ENCODE measurements at regions not wholly inside any gene's neighbourhood (a gene's known extent, or its start where the extent isn't known, plus 50 kb on each side); places are given as distances from the start of the nearest gene placed in this dataset.

- TF ChIP-seq CTCF (IDR thresholded peaks at IDR 0.05) (no peak), POLR2AphosphoS5 (IDR thresholded peaks at IDR 0.05; ENCODE audit: insufficient read depth in 1 of 2, low read depth in 1 of 2) (no peak), POLR2A (IDR thresholded peaks at IDR 0.05) (no peak)
Observed at GRCh38 chr21:25461725-25462124, 145.6 kb downstream of the MRPL39 start.

Data from vagina (tissue), 2 donors.